ENCODE measurements at regions not wholly inside any gene's neighbourhood (a gene's known extent, or its start where the extent isn't known, plus 50 kb on each side); places are given as distances from the start of the nearest gene placed in this dataset.

- TF ChIP-seq, protein P1, sequence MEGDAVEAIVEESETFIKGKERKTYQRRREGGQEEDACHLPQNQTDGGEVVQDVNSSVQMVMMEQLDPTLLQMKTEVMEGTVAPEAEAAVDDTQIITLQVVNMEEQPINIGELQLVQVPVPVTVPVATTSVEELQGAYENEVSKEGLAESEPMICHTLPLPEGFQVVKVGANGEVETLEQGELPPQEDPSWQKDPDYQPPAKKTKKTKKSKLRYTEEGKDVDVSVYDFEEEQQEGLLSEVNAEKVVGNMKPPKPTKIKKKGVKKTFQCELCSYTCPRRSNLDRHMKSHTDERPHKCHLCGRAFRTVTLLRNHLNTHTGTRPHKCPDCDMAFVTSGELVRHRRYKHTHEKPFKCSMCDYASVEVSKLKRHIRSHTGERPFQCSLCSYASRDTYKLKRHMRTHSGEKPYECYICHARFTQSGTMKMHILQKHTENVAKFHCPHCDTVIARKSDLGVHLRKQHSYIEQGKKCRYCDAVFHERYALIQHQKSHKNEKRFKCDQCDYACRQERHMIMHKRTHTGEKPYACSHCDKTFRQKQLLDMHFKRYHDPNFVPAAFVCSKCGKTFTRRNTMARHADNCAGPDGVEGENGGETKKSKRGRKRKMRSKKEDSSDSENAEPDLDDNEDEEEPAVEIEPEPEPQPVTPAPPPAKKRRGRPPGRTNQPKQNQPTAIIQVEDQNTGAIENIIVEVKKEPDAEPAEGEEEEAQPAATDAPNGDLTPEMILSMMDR (IDR thresholded peaks at IDR 0.05 in 8 of 11, conservative IDR thresholded peaks at IDR 0.05 in 3 of 11) = no peak
- no peak for TF ChIP-seq POLR2A (IDR thresholded peaks at IDR 0.05)
- no peak for TF ChIP-seq POLR2AphosphoS5 (IDR thresholded peaks at IDR 0.05)
These were observed 248.9 kb downstream of the CHRM3 start for GRCh38 chr1:239635276-239635675.
